GM12878 (cell line): ENCODE measurements at regions not wholly inside any gene's neighbourhood (a gene's known extent, or its start where the extent isn't known, plus 50 kb on each side); places are given as distances from the start of the nearest gene placed in this dataset.
"Not testable (repeated sequence)": the region's sequence is repeated elsewhere in the genome, so short reads cannot be mapped to it uniquely, and the experiment has no call there.

Source experiments
- ATF7 ChIP-seq: fragments of 450-650 bp; IDR thresholded peaks from 2 replicates; pipeline ENCODE4 v1.6.1; 2016; ENCODE audit warnings: low read depth, mild to moderate bottlenecking
- CHD2 ChIP-seq: IDR thresholded peaks from 2 replicates; pipeline ENCODE4 v1.6.1; 2011; ENCODE audit warnings: low read depth, low read length, improper control_type of control experiment, borderline replicate concordance
- CREB1 ChIP-seq: IDR thresholded peaks from 2 replicates; pipeline ENCODE4 v1.6.1; 2012; ENCODE audit warnings: low read depth, mild to moderate bottlenecking, inconsistent platforms
- ETV6 ChIP-seq, 2 experiments: fragments of 450-650 bp in 1 of 2; IDR thresholded peaks in 1 of 2; conservative IDR thresholded peaks in 1 of 2; 2 replicates each; pipeline ENCODE4 v1.6.1; 2014; ENCODE audit warnings: antibody characterized with exemption in 1 of 2, borderline replicate concordance in 1 of 2, low read depth in 1 of 2, mild to moderate bottlenecking in 1 of 2, moderate library complexity in 1 of 2
- EZH2 ChIP-seq: IDR thresholded peaks from 2 replicates; pipeline ENCODE4 v1.6.1; 2012; ENCODE audit warnings: low read depth, mild to moderate bottlenecking, control low read depth, inconsistent platforms, low read length, borderline replicate concordance; ENCODE audit not compliant: control insufficient read depth
- NBN ChIP-seq: fragments of 450-650 bp; IDR thresholded peaks from 2 replicates; pipeline ENCODE4 v1.6.1; 2016
- NFIC ChIP-seq: IDR thresholded peaks from 2 replicates; pipeline ENCODE4 v1.6.1; 2012; ENCODE audit warnings: low read depth, mild to moderate bottlenecking, inconsistent platforms, low read length, moderate library complexity
- POLR2A ChIP-seq: IDR thresholded peaks from 2 replicates; pipeline ENCODE4 v1.6.1; 2011; ENCODE audit warnings: low read depth, mild to moderate bottlenecking, low read length
- SP1 ChIP-seq: IDR thresholded peaks from one replicate; pipeline ENCODE4 v1.6.1; 2011; ENCODE audit warnings: low read depth, low read length
- TCF12 ChIP-seq: IDR thresholded peaks from 2 replicates; pipeline ENCODE4 v1.6.1; 2011; ENCODE audit warnings: low read depth, mild to moderate bottlenecking, low read length
- ZBED1 ChIP-seq: IDR thresholded peaks from 2 replicates; pipeline ENCODE4 v1.6.1; 2016; ENCODE audit warnings: borderline replicate concordance
- TF ChIP-seq, protein P1 (sequence below), 3 experiments: IDR thresholded peaks in 2 of 3; conservative IDR thresholded peaks in 1 of 3; 2 replicates each; pipeline ENCODE4 v1.5.1; 2011; ENCODE audit warnings: low read depth in 3 of 3, low read length in 3 of 3, mild to moderate bottlenecking in 3 of 3, control low read depth in 2 of 3, moderate library complexity in 2 of 3, inconsistent platforms in 1 of 3, mixed read lengths in 1 of 3; ENCODE audit not compliant: control insufficient read depth in 2 of 3, insufficient read depth in 1 of 3; ENCODE audit errors: extremely low read depth in 1 of 3

DNA sequence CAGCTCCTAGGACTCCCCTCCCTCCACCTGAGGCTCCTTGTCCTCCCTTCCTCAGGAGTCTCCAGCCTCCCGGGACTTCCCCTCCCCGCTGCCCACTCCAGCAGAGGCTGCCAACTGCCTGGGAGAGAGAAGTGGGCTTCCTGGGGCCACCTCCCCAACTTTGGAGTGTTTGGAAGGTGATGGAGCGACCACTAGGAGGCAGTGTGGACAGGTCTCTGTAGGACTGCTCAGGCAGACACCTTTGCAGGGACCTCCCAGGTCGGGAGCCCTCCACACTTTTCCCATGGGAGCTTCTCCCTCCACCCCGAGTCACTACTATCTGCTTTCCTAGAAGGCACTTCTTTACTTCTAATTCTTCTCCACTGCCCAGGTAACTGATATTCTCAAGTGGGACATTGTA lies 2747.2 kb upstream of the TPTE start:
- TF ChIP-seq ETV6 (conservative IDR thresholded peaks at IDR 0.05 in 1 of 2, IDR thresholded peaks at IDR 0.05 in 1 of 2; ENCODE audit: borderline replicate concordance in 1 of 2, low read depth in 1 of 2); NFIC; NBN; CHD2; EZH2; CREB1; TCF12; POLR2A; ATF7; ZBED1; SP1: not testable (repeated sequence)
- TF ChIP-seq, protein P1, sequence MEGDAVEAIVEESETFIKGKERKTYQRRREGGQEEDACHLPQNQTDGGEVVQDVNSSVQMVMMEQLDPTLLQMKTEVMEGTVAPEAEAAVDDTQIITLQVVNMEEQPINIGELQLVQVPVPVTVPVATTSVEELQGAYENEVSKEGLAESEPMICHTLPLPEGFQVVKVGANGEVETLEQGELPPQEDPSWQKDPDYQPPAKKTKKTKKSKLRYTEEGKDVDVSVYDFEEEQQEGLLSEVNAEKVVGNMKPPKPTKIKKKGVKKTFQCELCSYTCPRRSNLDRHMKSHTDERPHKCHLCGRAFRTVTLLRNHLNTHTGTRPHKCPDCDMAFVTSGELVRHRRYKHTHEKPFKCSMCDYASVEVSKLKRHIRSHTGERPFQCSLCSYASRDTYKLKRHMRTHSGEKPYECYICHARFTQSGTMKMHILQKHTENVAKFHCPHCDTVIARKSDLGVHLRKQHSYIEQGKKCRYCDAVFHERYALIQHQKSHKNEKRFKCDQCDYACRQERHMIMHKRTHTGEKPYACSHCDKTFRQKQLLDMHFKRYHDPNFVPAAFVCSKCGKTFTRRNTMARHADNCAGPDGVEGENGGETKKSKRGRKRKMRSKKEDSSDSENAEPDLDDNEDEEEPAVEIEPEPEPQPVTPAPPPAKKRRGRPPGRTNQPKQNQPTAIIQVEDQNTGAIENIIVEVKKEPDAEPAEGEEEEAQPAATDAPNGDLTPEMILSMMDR (IDR thresholded peaks at IDR 0.05 in 2 of 3, conservative IDR thresholded peaks at IDR 0.05 in 1 of 3; ENCODE audit: control insufficient read depth in 2 of 3, extremely low read depth in 1 of 3, insufficient read depth in 1 of 3, low read depth in 3 of 3, low read length in 3 of 3) = not testable (repeated sequence)
